Colonic mucosa (tissue), 4 donors: ENCODE measurements at regions not wholly inside any gene's neighbourhood (a gene's known extent, or its start where the extent isn't known, plus 50 kb on each side); places are given as distances from the start of the nearest gene placed in this dataset.

Source experiments
- DNase-seq: peaks from one replicate; pipeline ENCODE4 v3.0.0-alpha.2; 2020
- H3K27ac ChIP-seq: fragments of 200-600 bp; one replicate; pipeline ENCODE4 v1.8.0; 2021
- H3K27me3 ChIP-seq: fragments of 200-600 bp; one replicate; pipeline ENCODE4 v1.8.0; 2021
- H3K36me3 ChIP-seq: fragments of 200-600 bp; one replicate; pipeline ENCODE4 v1.8.0; 2021
- H3K4me1 ChIP-seq: fragments of 200-600 bp; one replicate; pipeline ENCODE4 v1.8.0; 2021; ENCODE audit warnings: mild to moderate bottlenecking
- H3K4me3 ChIP-seq: fragments of 200-600 bp; one replicate; pipeline ENCODE4 v1.8.0; 2021
- H3K9ac ChIP-seq, 2 donors: one replicate each; pipeline ENCODE4 v1.7.0; 2013; ENCODE audit warnings: control low read depth in 2 of 2, low read depth in 2 of 2, low read length in 2 of 2
- H3K9me3 ChIP-seq: fragments of 200-600 bp; one replicate; pipeline ENCODE4 v1.8.0; 2021
- intact Hi-C: fragments of 100-400 bp; cut with DNase I; formaldehyde crosslinking; loops from one replicate; pipeline ENCODE4 v1.14.1; 2022
- TF ChIP-seq, protein P1 (sequence below): fragments of 200-600 bp; IDR thresholded peaks from one replicate; pipeline ENCODE4 v1.8.0; 2022; ENCODE audit warnings: antibody characterized with exemption, mild to moderate bottlenecking
- donor health status: healthy.
- donor health status: DM: no; HTN: no; CAD: no.
- donor health status: DM: no; HTN: no; CAD: no.

DNA sequence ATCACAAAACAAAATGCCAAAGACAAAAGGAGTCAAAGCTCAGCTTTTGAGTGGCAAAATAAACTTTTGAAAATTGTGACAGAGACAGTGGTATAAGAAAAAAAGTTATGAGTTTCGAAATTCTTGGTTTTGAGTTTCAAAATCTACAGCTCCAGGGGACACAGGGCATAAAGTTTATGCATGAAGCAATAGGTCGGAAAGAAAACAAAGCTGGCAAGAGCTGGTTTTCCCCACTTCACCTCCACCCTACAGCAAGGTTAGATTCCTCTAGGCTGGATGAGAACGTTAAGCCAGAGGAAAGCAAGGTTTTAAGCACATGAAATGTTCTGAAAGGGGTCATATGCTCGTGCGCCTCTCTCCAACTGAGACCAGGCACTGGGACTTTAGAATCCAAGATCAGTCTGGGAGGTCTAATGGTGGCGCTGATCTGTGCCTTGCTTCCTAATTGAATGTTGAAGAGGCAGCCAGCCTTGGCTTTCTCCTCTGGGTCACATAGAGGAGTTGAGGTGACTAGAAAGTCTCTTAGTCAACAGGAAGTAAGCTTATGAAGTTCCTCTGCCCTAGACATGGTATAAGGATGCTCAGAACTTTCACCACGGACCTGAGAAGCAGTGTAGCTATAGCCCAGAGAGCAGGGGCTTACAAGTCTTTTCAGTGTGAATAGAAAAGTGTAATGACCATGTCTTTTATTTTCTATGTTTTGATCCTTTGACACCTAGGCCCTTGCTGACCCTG, 167.7 kb upstream of the DMAC1 start:
- intact Hi-C loops, result no loop called here
- no peak overlapping the region for H3K9ac ChIP-seq
- TF ChIP-seq, protein P1, sequence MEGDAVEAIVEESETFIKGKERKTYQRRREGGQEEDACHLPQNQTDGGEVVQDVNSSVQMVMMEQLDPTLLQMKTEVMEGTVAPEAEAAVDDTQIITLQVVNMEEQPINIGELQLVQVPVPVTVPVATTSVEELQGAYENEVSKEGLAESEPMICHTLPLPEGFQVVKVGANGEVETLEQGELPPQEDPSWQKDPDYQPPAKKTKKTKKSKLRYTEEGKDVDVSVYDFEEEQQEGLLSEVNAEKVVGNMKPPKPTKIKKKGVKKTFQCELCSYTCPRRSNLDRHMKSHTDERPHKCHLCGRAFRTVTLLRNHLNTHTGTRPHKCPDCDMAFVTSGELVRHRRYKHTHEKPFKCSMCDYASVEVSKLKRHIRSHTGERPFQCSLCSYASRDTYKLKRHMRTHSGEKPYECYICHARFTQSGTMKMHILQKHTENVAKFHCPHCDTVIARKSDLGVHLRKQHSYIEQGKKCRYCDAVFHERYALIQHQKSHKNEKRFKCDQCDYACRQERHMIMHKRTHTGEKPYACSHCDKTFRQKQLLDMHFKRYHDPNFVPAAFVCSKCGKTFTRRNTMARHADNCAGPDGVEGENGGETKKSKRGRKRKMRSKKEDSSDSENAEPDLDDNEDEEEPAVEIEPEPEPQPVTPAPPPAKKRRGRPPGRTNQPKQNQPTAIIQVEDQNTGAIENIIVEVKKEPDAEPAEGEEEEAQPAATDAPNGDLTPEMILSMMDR, result no peak
- no peaks in the 10 kb centered on the region for H3K36me3 ChIP-seq
- H3K9me3 ChIP-seq, result no peaks in the 10 kb centered on the region
- peak overlapping the region; percentile 51 for H3K27ac ChIP-seq
- no peaks in the 10 kb centered on the region for H3K27me3 ChIP-seq
- no peak overlapping the region for H3K4me3 ChIP-seq
- peaks cover 4% of the 10 kb centered on the region for H3K4me1 ChIP-seq
- no peak for DNase-seq

DNA sequence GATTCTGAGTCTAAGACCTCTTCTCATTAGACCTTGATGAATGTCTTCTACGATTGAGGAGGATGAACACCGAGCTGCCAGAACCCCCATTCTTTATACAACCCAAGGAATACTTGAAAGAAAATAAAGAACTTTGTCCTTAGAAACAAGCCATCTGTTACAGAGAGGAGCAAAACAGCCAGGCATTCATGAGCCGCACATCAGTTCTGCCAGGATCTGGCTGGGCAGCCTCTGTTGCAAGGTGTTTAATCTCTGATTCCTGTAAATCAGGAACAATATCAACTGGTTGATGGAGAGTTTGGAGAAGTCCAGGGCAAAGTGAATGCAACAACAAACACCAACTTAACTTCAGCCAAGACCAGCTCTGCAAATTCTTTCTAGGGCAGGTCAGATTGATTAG, 165.5 kb upstream of the DMAC1 start:
- Histone ChIP-seq H3K4me3 (no peak overlapping the region), H3K27me3 (no peaks in the 10 kb centered on the region), H3K4me1 (peaks cover 4% of the 10 kb centered on the region), H3K9me3 (no peaks in the 10 kb centered on the region), H3K36me3 (no peaks in the 10 kb centered on the region), H3K9ac (no peak overlapping the region), H3K27ac (no peak overlapping the region)
- intact Hi-C loops, result no loop called here
- DNase-seq, result no peak
- TF ChIP-seq, protein P1, result no peak

DNA sequence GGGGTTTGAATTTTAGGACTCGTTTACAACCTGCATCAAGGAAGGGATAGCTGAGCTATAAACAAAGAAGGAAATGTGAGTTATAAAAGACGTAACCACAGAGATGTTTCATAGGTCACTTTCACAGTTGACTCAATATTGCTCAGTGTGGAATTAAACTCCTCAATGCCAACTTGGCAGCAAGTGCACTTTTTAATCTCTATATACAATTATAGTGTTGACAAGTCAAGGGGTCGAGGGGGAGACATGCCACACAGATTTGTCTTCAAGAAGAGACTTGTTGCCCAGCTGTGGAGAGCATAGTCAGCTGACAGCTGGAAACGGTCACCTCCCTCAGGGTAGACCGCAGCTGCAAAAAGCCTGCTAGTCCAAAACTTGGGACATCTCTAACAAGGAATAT, 163.4 kb upstream of the DMAC1 start:
- peak overlapping the region; percentile 65 for H3K27ac ChIP-seq
- no peaks in the 10 kb centered on the region for H3K27me3 ChIP-seq
- TF ChIP-seq, protein P1, result no peak
- H3K9ac ChIP-seq, result peak overlapping the region in 1 of 2 donors; percentile 3
- no peaks in the 10 kb centered on the region for H3K9me3 ChIP-seq
- H3K4me1 ChIP-seq, result peaks cover 4% of the 10 kb centered on the region
- intact Hi-C loops, result no loop called here
- H3K4me3 ChIP-seq, result no peak overlapping the region
- no peaks in the 10 kb centered on the region for H3K36me3 ChIP-seq
- DNase-seq, result peak; percentile 49

DNA sequence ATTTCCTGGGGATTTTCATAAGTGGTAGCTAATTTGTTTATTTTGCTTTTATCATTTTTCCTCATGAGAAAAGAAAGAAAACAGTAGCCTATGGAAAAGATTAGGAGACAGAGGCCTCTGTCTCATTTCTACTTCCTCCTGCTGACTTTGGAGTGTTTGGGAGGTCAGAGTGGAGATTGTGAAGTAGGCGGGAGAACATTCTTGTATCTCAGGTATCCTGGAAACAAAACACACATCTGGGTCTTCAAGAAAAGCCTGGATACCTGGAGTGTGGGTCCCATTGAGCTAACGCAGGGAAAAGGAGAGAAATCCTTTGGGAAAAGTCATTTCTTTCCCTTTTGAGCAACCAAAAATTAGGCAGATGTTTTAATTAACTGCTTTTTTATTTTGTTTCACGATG, 161.5 kb upstream of the DMAC1 start:
- no peak for DNase-seq
- Histone ChIP-seq H3K4me3 (no peak overlapping the region), H3K9me3 (no peaks in the 10 kb centered on the region), H3K9ac (no peak overlapping the region), H3K4me1 (no peaks in the 10 kb centered on the region), H3K27ac (peak overlapping the region; percentile 33), H3K27me3 (no peaks in the 10 kb centered on the region), H3K36me3 (no peaks in the 10 kb centered on the region)
- intact Hi-C loops, result no loop called here
- TF ChIP-seq, protein P1, result no peak

DNA sequence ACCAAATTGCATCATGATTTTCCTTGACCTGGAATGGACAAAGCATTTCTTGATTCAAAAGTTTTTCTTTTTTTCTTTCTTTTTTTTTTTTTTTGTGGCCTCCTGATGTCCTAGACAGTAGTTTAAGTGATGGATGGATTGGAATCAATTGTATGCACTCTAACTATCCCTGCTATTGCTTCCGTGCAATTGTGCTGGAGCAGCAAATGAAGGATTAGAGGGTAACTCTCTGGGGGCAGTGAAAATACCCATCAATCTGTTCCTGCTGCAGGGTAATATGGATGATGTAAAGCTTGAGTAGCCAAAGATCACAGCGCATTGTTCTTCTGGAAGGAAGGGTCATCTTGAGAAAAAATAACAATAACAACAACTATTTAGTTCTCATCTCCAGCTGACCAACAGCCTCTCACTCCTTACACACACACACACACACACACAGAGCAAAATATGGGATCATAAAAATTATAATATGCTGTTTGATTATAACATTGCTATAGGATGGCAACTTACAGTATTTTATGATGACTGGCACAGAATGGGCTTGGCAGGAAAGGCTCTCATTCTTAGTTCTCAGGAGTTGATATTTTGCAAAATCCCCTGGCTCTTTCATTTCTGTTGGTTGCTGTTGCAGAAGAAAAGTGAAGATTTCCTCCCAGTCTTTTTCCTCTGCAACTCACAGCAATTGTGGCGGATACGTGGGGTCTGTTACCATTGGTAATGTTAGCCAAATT, 160.9 kb upstream of the DMAC1 start:
- H3K4me1 ChIP-seq, result no peaks in the 10 kb centered on the region
- no peaks in the 10 kb centered on the region for H3K27me3 ChIP-seq
- H3K9me3 ChIP-seq, result no peaks in the 10 kb centered on the region
- no peak overlapping the region for H3K4me3 ChIP-seq
- intact Hi-C loops, result no loop called here
- no peak overlapping the region for H3K9ac ChIP-seq
- no peak for DNase-seq
- peak overlapping the region; percentile 33 for H3K27ac ChIP-seq
- TF ChIP-seq, protein P1, result no peak
- no peaks in the 10 kb centered on the region for H3K36me3 ChIP-seq
